WTC11 (cell line): ENCODE measurements at regions not wholly inside any gene's neighbourhood (a gene's known extent, or its start where the extent isn't known, plus 50 kb on each side); places are given as distances from the start of the nearest gene placed in this dataset.

Experiments used
- ATAC-seq: fragments of 200-7000 bp; cut with Tn5 transposase; 2 replicates; pipeline ENCODE4 v1.10.0; 2021; ENCODE audit warnings: mild to moderate bottlenecking, moderate library complexity
- CTCF ChIA-PET: fragments of 300-600 bp; sonication (Branson Sonifier 250); formaldehyde crosslinking; loops from one replicate; lab custom pipeline; 2021; ENCODE audit warnings: antibody characterized with exemption; lab: Charles Lee
- POLR2A ChIA-PET: fragments of 350-600 bp; sonication (Branson Sonifier 250); formaldehyde crosslinking; loops from one replicate; lab custom pipeline; 2021; ENCODE audit warnings: antibody characterized with exemption; lab: Charles Lee
- DNase-seq: peaks from one replicate; pipeline ENCODE4 v3.0.0; 2021; ENCODE audit warnings: low spot score
- H3K27ac Mint-ChIP-seq: 2 replicates; pipeline ENCODE4 v1.8.0; 2021; ENCODE audit warnings: mixed read lengths
- H3K27me3 Mint-ChIP-seq: 2 replicates; pipeline ENCODE4 v1.8.0; 2021; ENCODE audit warnings: low read depth, mild to moderate bottlenecking, moderate library complexity, mixed read lengths
- H3K36me3 Mint-ChIP-seq: 2 replicates; pipeline ENCODE4 v1.8.0; 2021; ENCODE audit warnings: mixed read lengths
- H3K4me1 Mint-ChIP-seq: 2 replicates; pipeline ENCODE4 v1.8.0; 2022; ENCODE audit warnings: mixed read lengths
- H3K4me3 Mint-ChIP-seq: 2 replicates; pipeline ENCODE4 v1.8.0; 2021; ENCODE audit warnings: mild to moderate bottlenecking, moderate library complexity, mixed read lengths
- H3K9me3 Mint-ChIP-seq: 2 replicates; pipeline ENCODE4 v1.8.0; 2021; ENCODE audit warnings: mixed read lengths
- ATF1 ChIP-seq: sonication (generic); formaldehyde crosslinking; IDR thresholded peaks from 2 replicates; pipeline ENCODE4 v1.8.1; 2023; ENCODE audit warnings: mild to moderate bottlenecking, moderate library complexity, missing genetic modification reagents
- CREB1 ChIP-seq: sonication (generic); formaldehyde crosslinking; IDR thresholded peaks from 2 replicates; pipeline ENCODE4 v1.8.0; 2023; ENCODE audit warnings: mild to moderate bottlenecking, missing genetic modification reagents
- E2F1 ChIP-seq: sonication (generic); formaldehyde crosslinking; IDR thresholded peaks from 2 replicates; pipeline ENCODE4 v1.8.0; 2022; ENCODE audit warnings: mild to moderate bottlenecking, missing genetic modification reagents
- FOXK1 ChIP-seq: sonication (generic); formaldehyde crosslinking; IDR thresholded peaks from 2 replicates; pipeline ENCODE4 v1.8.0; 2022; ENCODE audit warnings: mild to moderate bottlenecking, moderate library complexity, missing genetic modification reagents
- MAX ChIP-seq: sonication (generic); formaldehyde crosslinking; IDR thresholded peaks from 2 replicates; pipeline ENCODE4 v1.8.0; 2022; ENCODE audit warnings: mild to moderate bottlenecking, missing genetic modification reagents
- NFYB ChIP-seq: sonication (generic); formaldehyde crosslinking; conservative IDR thresholded peaks from 2 replicates; pipeline ENCODE4 v1.8.0; 2022; ENCODE audit warnings: low read depth, missing genetic modification reagents
- PRDM15 ChIP-seq: sonication (generic); formaldehyde crosslinking; IDR thresholded peaks from 2 replicates; pipeline ENCODE4 v1.8.0; 2022; ENCODE audit warnings: missing genetic modification reagents
- PRRX2 ChIP-seq: fragments of 250-450 bp; sonication (Bioruptor Pico); IDR thresholded peaks from 2 replicates; pipeline ENCODE4 v1.8.0; 2021; ENCODE audit warnings: mild to moderate bottlenecking
- RELA ChIP-seq: sonication (generic); formaldehyde crosslinking; IDR thresholded peaks from 2 replicates; pipeline ENCODE4 v1.8.1; 2022; ENCODE audit warnings: missing genetic modification reagents, mild to moderate bottlenecking, borderline replicate concordance
- SOX15 ChIP-seq: fragments of 250-450 bp; sonication (Bioruptor Pico); IDR thresholded peaks from 2 replicates; pipeline ENCODE4 v1.9.0; 2021; ENCODE audit warnings: mild to moderate bottlenecking
- TCF7 ChIP-seq: sonication (generic); formaldehyde crosslinking; IDR thresholded peaks from 2 replicates; pipeline ENCODE4 v1.8.0; 2022; ENCODE audit warnings: mild to moderate bottlenecking, low read depth, missing genetic modification reagents, moderate library complexity
- USF1 ChIP-seq: sonication (generic); formaldehyde crosslinking; IDR thresholded peaks from 2 replicates; pipeline ENCODE4 v1.8.0; 2022; ENCODE audit warnings: mild to moderate bottlenecking, missing genetic modification reagents
- USF2 ChIP-seq: sonication (generic); formaldehyde crosslinking; IDR thresholded peaks from 2 replicates; pipeline ENCODE4 v1.8.1; 2023; ENCODE audit warnings: mild to moderate bottlenecking, missing genetic modification reagents, moderate library complexity
- ZMAT4 ChIP-seq: fragments of 250-450 bp; sonication (Bioruptor Pico); IDR thresholded peaks from 2 replicates; pipeline ENCODE4 v1.9.0; 2021; ENCODE audit warnings: mild to moderate bottlenecking
- ZNF121 ChIP-seq: sonication (generic); formaldehyde crosslinking; IDR thresholded peaks from 2 replicates; pipeline ENCODE4 v1.8.0; 2023; ENCODE audit warnings: missing genetic modification reagents
- ZNF317 ChIP-seq: sonication (generic); formaldehyde crosslinking; IDR thresholded peaks from 2 replicates; pipeline ENCODE4 v1.8.1; 2023; ENCODE audit warnings: low read depth, mild to moderate bottlenecking, moderate library complexity, missing genetic modification reagents, borderline replicate concordance
- ZNF396 ChIP-seq: fragments of 250-450 bp; sonication (Bioruptor Pico); IDR thresholded peaks from 2 replicates; pipeline ENCODE4 v1.8.0; 2021; ENCODE audit warnings: mild to moderate bottlenecking, moderate library complexity, borderline replicate concordance
- ZNF416 ChIP-seq: fragments of 250-450 bp; sonication (Bioruptor Pico); IDR thresholded peaks from 2 replicates; pipeline ENCODE4 v1.9.0; 2021; ENCODE audit warnings: mild to moderate bottlenecking, inconsistent platforms
- ZNF425 ChIP-seq: fragments of 250-450 bp; sonication (Bioruptor Pico); conservative IDR thresholded peaks from 2 replicates; pipeline ENCODE4 v1.9.0; 2021; ENCODE audit warnings: mild to moderate bottlenecking
- ZNF532 ChIP-seq: fragments of 250-450 bp; sonication (Bioruptor Pico); IDR thresholded peaks from 2 replicates; pipeline ENCODE4 v1.9.0; 2021; ENCODE audit warnings: mild to moderate bottlenecking, borderline replicate concordance

GRCh38 chr15:70453238-70453637 is 310.1 kb downstream of the UACA start:
- no peak overlapping the region for H3K27ac Mint-ChIP-seq
- H3K27me3 Mint-ChIP-seq, result peaks cover 15% of the 10 kb centered on the region
- ATAC-seq (no peak), DNase-seq (no peak)
- H3K36me3 Mint-ChIP-seq, result 0 out of 2 replicates have a peak, but pooled peaks cover 3% of the 10 kb centered on the region
- no peak overlapping the region for H3K4me3 Mint-ChIP-seq
- ChIA-PET CTCF (interaction anchor here (0.6 kb wide), 1 partner anchor 34 kb away, joined by 3 read pairs; no protein-coding TSS in a partner anchor), POLR2A (no interaction called here)
- peaks cover 6% of the 10 kb centered on the region; the same call in 1 of the 2 replicates for H3K9me3 Mint-ChIP-seq
- peaks cover 22% of the 10 kb centered on the region for H3K4me1 Mint-ChIP-seq
- TF ChIP-seq NFYB, result no peak
- no peak for TF ChIP-seq ZNF425 (CRISPR knock-in tag)
- no peak for TF ChIP-seq MAX (CRISPR knock-in tag)
- TF ChIP-seq E2F1, result no peak
- no peak for TF ChIP-seq ZNF317 (CRISPR knock-in tag)
- no peak for TF ChIP-seq RELA
- no peak for TF ChIP-seq ZNF396 (CRISPR knock-in tag)
- TF ChIP-seq ATF1 (CRISPR knock-in tag), result no peak
- TF ChIP-seq ZNF532, result no peak
- no peak for TF ChIP-seq TCF7 (CRISPR knock-in tag)
- TF ChIP-seq PRRX2 (CRISPR knock-in tag), result no peak
- TF ChIP-seq CREB1 (CRISPR knock-in tag), result no peak

- H3K4me1 Mint-ChIP-seq, result peaks cover 25% of the 10 kb centered on the region
- DNase-seq (peak; percentile 76), ATAC-seq (peak; percentile 84)
- H3K4me3 Mint-ChIP-seq, result peak overlapping the region; percentile 51
- 0 out of 2 replicates have a peak, but pooled peaks cover 3% of the 10 kb centered on the region for H3K36me3 Mint-ChIP-seq
- ChIA-PET POLR2A (interaction anchor here (0.7 to 1.4 kb wide), 2 partner anchors 9 to 75 kb away, joined by 3 read pairs; no protein-coding TSS in a partner anchor), CTCF (interaction anchor here (0.6 to 2.1 kb wide), 9 partner anchors 8 to 993 kb away, joined by 3 to 12 read pairs (median 3); no protein-coding TSS in a partner anchor)
- H3K9me3 Mint-ChIP-seq, result peaks cover 6% of the 10 kb centered on the region; the same call in 1 of the 2 replicates
- no peak overlapping the region for H3K27ac Mint-ChIP-seq
- peaks cover 19% of the 10 kb centered on the region for H3K27me3 Mint-ChIP-seq
- TF ChIP-seq ZNF121, result peak; percentile 95
- TF ChIP-seq ZMAT4, result no peak
- TF ChIP-seq FOXK1 (CRISPR knock-in tag), result no peak
- TF ChIP-seq USF2 (CRISPR knock-in tag), result peak; percentile 69
- no peak for TF ChIP-seq ZNF396 (CRISPR knock-in tag)
- no peak for TF ChIP-seq ZNF416 (CRISPR knock-in tag)
- peak; percentile 58; the same call in 1 of the 2 replicates for TF ChIP-seq USF1 (CRISPR knock-in tag)
- TF ChIP-seq SOX15, result no peak
- TF ChIP-seq RELA, result no peak
- no peak for TF ChIP-seq CREB1 (CRISPR knock-in tag)
- TF ChIP-seq PRDM15 (CRISPR knock-in tag), result no peak
Measured at GRCh38 chr15:70451821-70452653, 311.3 kb downstream of the UACA start.
